ENCODE measurements at regions not wholly inside any gene's neighbourhood (a gene's known extent, or its start where the extent isn't known, plus 50 kb on each side); places are given as distances from the start of the nearest gene placed in this dataset.
"Not testable (repeated sequence)": the region's sequence is repeated elsewhere in the genome, so short reads cannot be mapped to it uniquely, and the experiment has no call there.

DNA sequence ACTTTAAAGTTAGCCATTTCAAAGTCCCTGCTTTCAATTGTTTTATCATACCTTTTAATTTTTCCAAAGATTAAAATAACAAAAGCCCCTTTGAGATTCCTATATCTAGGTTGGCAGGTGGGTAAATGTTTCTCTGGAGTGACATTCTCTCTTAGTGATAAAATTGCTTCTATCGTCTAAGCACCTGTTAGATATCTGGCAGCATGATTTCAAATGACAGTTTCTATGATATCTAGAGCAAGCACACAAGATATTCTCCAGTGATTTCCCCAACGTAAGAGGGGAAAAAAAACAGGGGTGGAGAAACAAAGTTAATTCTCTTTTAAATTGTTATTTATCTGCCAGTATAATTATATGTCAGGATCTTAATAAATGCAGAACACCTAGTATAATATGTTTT, 610.2 kb downstream of the DSC3 start:
- no peak for DNase-seq

DNA sequence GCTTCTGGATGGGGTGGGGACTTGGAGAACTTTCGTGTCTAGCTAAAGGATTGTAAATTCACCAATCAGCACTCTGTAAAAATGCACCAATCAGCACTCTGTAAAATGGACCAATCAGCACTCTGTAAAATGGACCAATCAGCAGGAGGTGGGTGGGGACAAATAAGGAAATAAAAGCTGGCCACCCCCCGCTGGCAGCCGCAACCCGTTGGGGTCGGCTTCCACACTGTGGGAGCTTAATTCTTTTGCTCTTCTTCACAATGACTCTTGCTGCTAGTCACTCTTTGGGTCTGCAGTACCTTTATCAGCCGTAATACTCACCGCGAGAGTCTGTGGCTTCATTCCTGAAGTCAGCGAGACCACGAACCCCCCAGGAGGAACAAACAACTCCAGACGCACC, 623.1 kb downstream of the DSC3 start:
- DNase-seq = not testable (repeated sequence)

DNA sequence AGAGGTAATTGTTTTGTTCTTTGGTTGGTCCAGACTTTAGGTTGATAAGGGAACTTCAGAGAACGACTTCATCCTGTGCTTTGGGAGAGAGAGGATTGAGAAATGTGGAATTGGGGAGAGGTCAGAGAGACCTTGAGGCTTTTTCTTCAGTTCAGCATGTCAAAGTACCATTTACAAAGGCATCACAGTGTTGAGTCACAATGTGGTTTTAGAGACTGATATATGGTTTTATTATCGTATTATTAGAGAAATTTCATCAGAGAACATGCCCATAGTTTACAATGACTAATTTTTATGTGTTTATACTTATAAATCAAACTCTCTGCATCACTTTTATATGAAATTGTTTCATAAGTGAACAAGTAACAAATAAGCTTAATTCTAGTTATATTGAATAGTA, 626.6 kb downstream of the DSC3 start:
- DNase-seq = no peak

DNA sequence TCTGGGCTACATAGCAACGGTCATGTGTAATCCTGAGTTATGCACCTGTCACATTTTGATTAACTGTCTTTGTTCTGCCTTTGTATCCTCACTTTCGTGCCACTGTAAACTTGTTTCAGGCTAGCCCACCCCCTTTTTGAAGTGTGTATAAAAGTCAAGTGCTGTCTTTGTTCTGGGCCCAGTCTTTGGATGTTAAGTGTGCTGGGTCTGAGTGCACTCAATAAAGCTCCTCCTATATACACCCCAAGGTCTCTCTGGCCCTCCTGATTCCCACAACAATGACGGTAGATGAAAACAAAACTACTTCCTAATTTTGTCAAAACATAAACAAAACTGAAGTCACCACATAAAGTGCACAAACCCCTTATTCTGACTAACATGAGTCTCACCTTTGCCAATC, 633.4 kb downstream of the DSC3 start:
- no peak for DNase-seq

DNA sequence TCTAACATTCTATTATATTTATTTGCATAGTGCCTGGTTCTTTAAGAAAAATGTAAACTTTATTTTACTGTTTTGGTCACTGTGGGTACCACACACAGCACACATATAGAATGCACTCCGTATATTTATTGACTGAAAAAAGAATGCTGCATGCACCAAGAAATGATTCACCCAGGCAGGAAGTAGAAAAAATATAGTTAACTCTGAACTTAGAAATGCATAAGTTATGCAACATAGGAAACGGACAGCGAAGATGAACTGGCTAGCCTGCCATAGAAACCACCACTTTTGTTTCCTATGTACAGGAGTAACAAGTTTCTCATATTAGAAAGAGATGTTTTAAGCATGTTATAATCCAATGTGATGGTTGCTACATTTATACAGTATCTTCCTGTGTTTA, 635.8 kb downstream of the DSC3 start:
- no peak for DNase-seq

DNA sequence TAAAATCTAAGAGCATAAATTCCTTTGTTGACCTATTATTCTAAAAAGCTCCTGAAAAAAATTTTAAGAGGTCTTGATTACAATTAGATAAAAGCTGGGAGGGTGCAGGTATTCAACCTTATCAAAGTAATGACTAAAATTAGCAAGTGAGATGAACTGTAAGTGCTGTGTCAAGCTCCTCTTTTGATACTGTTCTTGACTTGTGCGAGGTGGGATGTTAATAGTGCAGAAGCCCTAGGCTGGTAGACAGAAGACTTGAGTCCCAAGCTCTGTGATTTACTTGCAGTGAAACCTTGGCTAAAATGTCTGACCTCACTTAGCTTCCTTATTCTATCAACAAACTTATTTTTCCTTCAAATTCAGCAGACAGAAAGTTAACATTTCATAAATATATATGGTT, 637.5 kb downstream of the DSC3 start:
- DNase-seq = no peak

DNA sequence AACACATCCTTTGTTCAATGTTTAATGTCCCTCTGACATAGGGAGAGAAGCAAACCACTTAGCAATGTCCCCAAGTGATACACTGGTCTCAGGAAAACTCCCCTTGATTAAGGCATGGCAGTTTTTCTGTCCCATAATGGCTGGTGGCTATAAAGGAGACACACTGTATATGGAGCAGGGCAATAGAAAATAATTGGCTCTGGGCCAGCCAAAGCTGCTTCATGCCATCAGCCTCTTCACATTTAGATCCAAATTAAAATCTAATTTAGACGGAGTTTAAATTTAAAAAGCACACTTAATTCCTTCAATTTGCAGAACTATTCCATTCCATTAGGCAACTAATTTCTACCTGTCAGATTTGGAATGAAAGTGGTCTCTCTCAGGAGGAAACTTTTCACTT, 638.1 kb downstream of the DSC3 start:
- peak; percentile 8 for DNase-seq

DNA sequence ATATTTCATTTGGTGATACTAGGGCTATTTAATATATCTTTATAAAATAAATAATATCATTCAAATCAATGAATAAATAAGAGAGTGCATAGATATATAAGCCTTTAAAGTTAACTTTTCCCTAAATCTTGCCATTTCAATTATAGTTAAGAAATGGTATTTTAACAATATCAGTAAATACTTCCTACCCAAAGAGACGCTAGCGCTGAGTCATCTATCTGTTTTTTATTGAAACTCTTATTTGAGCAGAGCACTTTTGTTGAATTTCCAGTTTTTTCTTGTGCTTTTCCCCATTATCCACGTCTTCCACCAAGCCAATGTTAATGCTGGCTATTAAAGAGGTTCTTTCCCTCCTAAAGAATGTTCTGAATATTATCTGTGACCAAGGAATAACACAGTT, 639.3 kb downstream of the DSC3 start:
- no peak for DNase-seq

DNA sequence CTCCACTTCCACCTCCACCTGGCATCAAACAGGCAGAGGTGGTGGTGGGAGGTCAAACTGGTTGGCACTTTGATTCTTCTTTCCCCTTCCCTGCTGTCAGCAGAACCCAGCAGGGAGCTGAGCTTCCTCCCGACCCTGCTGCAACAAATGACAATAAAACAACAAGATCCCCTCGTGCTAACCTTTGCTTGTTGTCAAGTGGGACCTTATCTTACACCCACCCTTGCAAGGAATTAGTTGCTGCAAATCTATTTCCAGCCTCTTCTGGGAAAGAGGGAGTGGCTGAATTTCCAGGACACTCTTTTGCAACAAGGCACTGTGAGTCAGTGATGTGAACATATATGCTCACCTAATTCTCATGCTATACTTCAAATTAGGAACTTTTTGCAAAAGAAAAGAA, 655.1 kb downstream of the DSC3 start:
- DNase-seq = no peak

DNA sequence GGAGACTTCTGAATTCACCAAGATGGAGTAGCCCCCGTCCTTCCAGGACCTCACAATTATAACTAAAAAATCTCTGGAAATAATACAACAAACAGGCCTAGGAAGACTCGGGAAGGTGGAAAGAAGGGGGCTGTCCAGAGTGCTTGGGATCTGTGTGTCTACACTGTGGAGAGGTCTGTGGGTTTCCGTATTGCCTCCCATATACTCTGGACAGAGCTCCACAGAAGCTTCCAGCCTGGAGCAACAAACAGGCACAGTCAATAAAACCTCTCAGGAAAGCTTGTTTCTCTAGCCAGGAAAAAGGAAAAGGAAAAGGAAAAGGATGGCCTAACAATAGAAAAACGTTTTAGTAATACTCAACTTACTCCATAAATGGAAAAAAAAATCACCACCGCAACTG, 655.9 kb downstream of the DSC3 start:
- no peak for DNase-seq

DNA sequence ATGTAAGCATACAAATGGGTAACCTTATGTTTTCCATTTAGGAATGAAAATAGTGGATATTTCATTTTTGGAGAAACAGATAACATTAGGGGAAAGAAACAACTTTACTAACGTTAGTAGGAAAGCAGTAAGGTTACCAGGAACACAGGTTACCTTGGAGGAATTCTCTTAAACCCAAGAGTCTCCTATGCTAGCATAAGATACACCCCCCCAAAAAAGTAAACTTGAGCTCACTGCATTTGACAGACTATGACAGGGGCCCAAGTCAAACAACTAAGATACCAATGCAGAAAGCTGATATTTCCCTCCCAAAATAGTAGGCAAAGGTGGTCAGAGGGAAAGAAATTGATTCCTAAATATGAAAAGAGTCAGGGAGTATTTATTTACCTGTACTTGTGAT, 656.9 kb downstream of the DSC3 start:
- DNase-seq = no peak

DNA sequence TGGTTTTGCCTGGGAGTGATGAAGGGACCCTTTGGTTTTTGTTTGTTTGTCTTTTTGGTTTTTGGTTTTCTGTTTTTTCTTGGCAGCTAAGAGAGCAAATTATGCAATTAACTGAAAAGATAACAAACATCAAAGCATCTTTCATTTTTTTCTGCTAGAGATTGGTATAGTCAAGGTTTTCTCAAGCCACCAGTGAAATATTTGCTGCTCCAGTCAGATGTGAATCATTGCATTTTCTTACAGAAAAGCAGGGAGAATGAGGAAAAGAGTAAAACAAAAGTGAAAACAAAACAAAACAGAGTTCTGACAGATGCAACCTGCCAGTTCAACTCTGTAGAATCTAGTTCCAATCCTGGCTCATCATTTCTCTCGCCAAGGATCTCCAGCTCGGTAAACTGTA, 660.7 kb downstream of the DSC3 start:
- DNase-seq = no peak

DNA sequence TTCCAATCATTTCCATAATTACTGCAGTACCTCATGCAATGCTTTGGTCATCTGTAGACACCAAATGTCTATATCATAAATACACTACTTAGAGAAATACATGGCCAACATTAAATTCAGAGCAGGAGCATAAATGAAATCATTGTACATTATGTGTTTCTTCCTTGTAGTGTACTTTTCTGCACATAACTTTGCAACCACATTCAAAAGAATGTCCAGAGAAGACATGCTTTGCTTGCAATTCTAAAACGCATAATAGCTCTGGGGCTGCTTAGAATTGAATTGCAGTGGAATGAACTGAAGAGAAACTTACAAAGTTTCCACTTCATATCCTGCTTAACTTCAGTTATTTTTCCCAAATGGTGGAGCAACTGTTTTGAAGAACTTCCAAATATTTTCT, 664.4 kb downstream of the DSC3 start:
- no peak for DNase-seq

DNA sequence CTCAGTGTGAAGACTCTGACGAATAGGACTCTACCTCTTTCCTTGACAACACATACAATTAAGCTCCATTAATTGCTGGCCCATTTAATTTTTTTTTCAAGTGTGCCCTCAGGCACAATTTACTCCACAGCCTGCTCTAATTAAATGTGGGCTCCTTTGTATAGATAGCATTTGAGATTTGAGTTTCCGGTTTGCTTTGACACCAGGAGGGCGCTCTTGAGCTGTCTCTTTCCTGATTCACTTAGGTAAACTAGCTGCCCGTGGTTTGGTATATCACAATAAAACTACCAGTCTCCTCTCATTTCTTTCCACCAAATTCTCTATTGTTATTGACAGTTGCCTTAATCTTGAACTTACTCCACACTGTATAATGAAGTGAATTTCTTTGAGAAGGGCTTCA, 666.0 kb downstream of the DSC3 start:
- no peak for DNase-seq

DNA sequence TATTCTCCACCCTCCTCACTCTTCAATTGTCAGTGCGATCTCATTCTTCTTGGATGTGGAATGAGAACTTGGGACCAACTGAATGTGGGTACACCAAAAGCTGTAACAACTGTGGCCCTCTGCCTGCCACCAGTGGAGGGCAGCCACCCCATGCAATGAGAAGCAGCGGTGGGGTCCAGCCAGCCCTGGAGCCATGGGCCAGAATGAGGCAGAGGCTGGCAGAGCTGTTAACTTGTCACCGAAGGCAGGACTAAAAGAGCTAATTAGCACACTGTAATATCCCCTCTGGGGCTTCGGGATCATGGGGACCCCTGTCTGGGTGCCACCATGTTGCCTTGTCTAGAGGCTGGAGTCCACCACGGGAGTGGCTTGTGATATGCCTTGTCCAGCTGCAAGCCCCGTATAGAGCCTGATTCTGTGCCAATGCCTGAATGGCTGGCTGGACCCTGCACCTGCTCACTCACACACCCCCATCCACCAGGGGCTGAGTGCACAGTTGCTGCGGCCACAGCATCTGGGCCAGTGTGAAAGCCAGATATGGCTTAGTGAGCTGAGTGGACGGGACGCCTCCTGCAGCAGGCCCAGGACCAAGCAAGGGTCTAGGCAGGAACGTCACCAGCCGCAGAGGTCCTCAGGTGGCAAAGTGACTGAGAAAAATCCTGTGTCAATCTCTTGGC, 680.5 kb downstream of the DSC3 start:
- DNase-seq = no peak

DNA sequence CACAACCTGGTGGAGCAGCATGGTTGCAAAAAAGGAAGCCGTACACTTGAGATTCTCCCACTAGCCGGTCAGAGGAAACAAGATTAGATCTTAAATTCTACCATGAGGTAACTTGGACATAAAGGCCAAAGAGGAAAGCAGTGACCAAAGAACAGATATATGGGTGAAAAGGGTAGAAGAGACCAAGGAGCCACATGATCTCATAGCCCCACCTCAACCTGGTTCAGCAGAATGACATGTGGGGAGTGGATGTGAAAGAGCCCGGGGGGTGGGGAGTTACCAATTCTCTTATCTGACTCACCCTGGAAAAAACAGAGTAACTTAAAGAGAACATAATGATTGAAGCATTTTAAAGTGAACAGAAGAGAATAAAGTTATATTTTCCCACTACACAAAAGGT, 683.0 kb downstream of the DSC3 start:
- no peak for DNase-seq

DNA sequence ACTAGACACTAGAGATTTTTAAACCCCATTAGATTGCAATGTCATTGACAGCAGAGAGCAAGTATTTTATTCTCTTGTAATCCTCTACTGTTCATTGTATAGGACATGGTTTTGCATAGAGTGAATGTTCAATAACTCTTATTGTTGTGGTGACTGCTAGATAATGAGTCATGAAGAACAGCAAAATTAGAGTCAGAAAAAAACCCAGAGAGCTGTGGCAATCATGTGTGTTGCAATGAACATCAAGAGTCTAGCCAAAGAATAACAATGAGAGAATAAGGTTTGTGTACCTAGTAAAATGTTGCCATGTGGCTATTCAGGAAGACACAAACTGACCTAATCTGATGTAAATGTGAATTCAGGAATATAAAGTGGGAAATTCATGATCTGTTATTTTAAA, 684.0 kb downstream of the DSC3 start:
- no peak for DNase-seq

DNA sequence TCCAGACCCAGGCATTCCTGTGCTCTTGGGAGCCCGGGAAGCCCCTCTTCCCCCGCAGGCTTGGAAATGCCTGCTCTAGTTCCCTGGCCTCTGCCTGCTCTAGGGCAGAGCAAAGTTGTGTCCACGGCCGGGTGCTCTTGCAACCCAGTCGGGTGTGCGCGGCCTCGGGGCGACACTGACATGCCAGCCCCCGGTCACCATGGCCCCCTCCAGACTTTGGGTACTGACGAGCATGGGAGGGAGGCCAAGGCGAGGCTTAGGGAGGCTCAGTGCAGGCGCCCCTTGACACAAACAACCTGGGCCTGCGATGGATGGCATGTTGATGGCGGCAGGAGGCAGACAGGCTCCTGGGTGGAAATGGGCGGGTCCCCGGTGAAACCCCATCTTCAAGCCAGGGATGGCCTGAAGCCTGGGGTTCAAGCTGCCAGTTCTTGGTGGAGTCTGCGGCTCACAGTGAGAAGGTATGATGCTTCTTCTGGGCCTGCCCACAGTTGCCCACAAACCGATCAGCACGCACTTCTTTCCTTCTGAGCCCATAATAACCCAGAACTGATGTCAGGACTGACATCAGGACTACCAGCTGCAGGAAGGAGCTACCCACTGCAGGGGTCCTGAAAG, 689.9 kb downstream of the DSC3 start:
- no peak for DNase-seq

DNA sequence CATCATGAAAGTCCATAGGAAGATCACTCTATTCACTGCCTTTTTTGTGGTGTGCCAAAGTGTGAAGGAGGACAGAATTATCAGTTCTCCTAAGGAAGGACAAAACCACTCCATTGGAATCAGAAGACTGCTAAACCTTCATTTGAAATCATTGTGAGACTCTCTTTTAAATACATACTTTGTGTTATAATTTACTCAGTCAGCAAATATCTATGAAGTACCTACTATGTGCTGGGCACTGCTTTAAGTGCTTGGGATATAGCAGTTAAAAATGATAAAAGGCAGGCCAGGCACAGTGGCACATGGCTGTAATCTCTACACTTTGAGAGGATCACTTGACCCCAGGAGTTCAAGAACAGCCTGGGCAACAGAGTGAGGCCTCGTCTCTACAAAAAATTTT, 692.3 kb downstream of the DSC3 start:
- no peak for DNase-seq

DNA sequence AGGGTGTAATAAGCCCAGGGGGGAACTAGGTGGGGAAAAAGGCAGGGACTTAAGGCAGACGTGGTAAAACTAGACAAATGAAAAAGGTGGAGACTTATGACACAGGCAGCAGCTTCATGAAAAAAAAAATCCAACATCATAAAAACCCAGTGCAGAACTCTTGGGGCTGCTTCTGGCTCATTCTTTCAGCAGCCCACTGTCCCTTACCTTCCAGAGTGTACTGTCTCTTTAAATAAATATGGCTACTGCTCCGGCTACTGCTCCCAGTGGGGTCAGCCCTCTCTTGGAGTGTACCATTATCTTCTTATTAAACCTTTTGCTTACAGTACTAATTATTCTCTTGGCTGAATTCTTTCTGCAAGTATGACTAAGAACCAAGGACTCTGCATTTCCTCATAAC, 699.5 kb downstream of the DSC3 start:
- no peak for DNase-seq

DNA sequence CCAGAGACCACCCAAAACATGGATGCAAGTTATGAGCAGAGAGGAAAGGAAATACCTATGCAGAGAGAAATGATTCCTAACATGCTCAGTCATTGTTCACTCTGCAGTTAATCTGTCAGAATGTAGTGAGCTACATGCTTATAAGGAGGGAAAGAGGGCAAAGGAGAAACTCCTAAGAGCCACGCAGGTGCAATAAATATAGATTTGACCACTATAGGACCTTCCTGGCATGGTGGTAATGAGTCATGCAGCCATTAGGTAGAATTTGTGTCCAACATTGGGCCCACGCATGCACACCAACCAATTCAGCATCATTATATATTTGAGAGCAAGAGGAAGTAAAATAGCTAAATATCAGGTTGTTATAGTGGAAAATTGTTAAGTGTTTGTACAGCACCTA, 699.9 kb downstream of the DSC3 start:
- no peak for DNase-seq

DNA sequence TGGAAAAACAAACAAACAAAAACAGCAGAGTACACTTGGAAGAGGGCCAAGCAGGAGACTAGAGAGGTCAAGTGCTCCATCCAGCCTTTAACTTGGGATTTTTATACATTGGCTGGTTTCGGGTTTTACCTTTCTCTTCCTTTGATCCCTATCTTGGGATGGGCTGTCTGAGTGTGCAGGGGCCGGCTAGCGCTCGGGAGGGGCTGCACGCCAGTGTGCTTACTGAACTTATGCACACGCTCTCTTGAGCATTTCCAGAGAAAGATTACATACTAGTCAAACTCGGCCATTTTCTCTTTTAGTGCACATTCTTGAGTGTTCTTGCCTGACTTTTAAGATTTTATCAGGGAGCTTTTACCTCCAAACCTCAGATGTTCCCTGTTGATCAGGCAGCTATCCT, 707.8 kb downstream of the DSC3 start:
- no peak for DNase-seq

DNA sequence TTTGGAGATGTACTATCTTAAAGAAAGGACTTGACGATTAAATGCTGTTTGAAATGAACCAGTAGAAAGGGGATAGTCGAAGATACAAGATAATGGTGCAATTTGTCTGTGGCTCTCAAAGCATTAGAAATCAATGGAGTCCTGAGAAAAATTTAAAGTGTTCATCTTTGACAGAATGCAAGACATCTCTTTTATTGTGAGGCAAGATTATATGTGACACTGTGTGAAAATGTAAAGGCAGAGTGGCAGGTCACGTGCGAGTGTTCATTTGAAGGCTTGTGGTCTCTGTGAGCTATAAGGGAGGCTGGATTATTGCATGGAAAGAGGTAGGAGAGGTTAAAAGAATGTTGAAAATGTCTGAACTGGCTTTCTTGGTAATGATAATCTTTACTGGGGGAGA, 709.2 kb downstream of the DSC3 start:
- DNase-seq = no peak

DNA sequence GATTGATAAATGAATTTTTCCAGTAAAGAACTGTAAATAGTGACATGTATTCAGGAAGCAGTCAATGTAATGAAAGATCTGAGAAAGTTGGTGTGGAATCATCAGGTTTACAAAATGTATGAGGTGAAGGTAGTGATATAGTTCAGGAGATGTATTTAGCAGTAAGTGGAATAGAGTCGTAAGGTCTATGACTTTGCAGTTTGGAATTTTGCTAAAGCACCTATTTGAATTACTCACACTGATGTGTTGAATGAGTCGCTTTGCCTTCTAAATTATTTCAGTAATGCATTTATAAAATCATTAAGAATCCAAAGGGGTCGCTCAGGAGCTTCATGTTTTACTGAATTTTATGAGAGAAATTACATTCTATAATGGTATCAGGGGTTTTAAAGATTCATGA, 713.7 kb downstream of the DSC3 start:
- no peak for DNase-seq

DNA sequence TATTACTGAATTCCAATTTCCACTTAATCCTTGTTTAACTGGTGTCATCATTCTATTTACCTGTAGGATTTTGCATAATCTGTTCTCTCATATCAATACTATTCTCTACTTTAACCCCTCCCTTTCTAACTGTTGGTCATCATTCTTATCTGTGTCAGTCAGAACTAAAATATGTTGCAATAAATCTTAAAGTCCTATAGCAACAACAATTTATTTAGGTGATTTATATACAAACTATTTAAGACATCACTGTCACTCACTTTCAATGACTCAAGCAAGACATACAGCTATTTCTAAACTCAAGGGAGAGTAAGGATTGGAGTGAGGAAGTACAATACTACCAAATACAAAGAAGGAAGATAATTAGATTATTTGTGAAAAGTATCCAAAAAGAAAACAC, 740.4 kb downstream of the DSC3 start:
- DNase-seq = no peak

Data from retina (tissue), 1 donor.